ENCODE measurements at regions not wholly inside any gene's neighbourhood (a gene's known extent, or its start where the extent isn't known, plus 50 kb on each side); places are given as distances from the start of the nearest gene placed in this dataset.

DNA sequence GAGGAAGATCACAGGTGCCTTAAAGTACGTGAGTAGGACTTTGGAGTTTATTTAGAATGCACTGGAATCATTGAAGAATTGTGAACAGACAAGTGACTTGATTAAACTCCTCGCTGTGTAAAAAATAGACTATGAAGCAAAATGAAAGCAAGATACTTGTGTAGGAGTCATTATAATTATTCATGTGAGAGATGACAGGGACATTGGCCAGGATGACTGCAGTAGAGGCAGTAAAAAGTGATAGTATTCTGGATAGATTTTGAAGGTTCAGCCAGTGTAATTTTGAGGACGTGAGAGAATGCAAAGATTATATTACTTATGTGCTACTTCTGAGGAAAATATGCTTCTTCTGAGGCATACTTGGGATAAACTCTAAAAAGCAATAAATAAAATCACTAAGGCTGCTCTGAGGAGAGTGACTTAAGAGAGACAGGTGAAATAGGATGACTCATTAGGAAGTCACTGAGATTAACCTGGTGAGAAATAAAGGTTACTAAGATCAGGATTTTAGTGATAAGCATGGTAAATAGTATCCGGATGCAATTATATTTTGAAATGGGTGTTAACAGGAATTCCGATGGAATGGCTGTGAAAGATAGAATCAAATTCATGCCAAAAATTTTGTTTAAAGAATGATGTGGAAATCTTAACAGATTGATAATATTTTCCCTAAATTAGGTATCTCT, 202.0 kb downstream of the CENPW start (continued):
- TF ChIP-seq FOSL1 (IDR thresholded peaks at IDR 0.05; ENCODE audit: low read depth) (peak; percentile 85), CBX3 (IDR thresholded peaks at IDR 0.05; ENCODE audit: low read depth) (peak; percentile 72; the same call in 1 of the 2 replicates)

- no TSS peak for BruUV-seq (replicated peaks)
- no peak overlapping the region for H3K27ac ChIP-seq (ENCODE audit: low read depth, low read length)
- H3K9me2 ChIP-seq (ENCODE audit: insufficient read depth): no peaks in the 10 kb centered on the region
- CTCF ChIA-PET: no interaction called here
- intact Hi-C loops (cut with micrococcal nuclease): no loop called here
- RAD21 ChIA-PET (ENCODE audit: low non-redundant PET in 1 of 2, low total read pairs in 2 of 2, uncharacterized antibody in 2 of 2, unreplicated experiment in 2 of 2): no interaction called here
- POLR2A ChIA-PET: no interaction called here
- TF ChIP-seq FOSL1 (IDR thresholded peaks at IDR 0.05; ENCODE audit: low read depth) (peak; percentile 9; the same call in 1 of the 2 replicates), YY1 (IDR thresholded peaks at IDR 0.05; ENCODE audit: extremely low read depth, insufficient replicate concordance, low read depth, low read length) (no peak)
- ATAC-seq: no peak
- no peaks in the 10 kb centered on the region for H3K79me2 ChIP-seq (ENCODE audit: insufficient read depth, low read length)
- no peaks in the 10 kb centered on the region for H3K27me3 ChIP-seq (ENCODE audit: insufficient read depth, low read length)
- H3K4me3 ChIP-seq (replicated peaks in 1 of 2; ENCODE audit: low read depth in 1 of 2, low read length in 2 of 2): no peak overlapping the region
- H3K4me1 ChIP-seq (ENCODE audit: control insufficient read depth in 1 of 2, insufficient read depth in 2 of 2, low read length in 2 of 2): peaks cover 0 to 16% of the 10 kb centered on the region in 2 experiments; a peak in 2 of 4 replicates
- H3K36me3 ChIP-seq (ENCODE audit: control insufficient read depth in 1 of 2, insufficient read depth in 2 of 2, low read length in 2 of 2): no peaks in the 10 kb centered on the region
- no peaks in the 10 kb centered on the region for H3K9me3 ChIP-seq (ENCODE audit: control insufficient read depth in 1 of 2, insufficient read depth in 1 of 2, low read depth in 1 of 2, low read length in 2 of 2)
- H3K9ac ChIP-seq (ENCODE audit: low read length): no peak overlapping the region
- H2AFZ ChIP-seq (ENCODE audit: low read depth, low read length, poor library complexity, severe bottlenecking): no peak overlapping the region
- DNase-seq (ENCODE audit: low read depth, low spot score): no peak
- H3K4me2 ChIP-seq (ENCODE audit: low read length): no peak overlapping the region
- no peaks in the 10 kb centered on the region for H4K20me1 ChIP-seq (ENCODE audit: insufficient read depth)
Measured at GRCh38 chr6:126546541-126547120, 206.7 kb downstream of the CENPW start.

GRCh38 chr6:126548300-126548699, 208.4 kb downstream of the CENPW start:
- no peak overlapping the region for H3K27ac ChIP-seq (ENCODE audit: low read depth, low read length)
- H3K27me3 ChIP-seq (ENCODE audit: insufficient read depth, low read length): no peaks in the 10 kb centered on the region
- no peaks in the 10 kb centered on the region for H3K9me2 ChIP-seq (ENCODE audit: insufficient read depth)
- no peaks in the 10 kb centered on the region for H4K20me1 ChIP-seq (ENCODE audit: insufficient read depth)
- ChIA-PET CTCF (no interaction called here), RAD21 (ENCODE audit: low non-redundant PET in 1 of 2, low total read pairs in 2 of 2, uncharacterized antibody in 2 of 2, unreplicated experiment in 2 of 2) (no interaction called here), POLR2A (no interaction called here)
- intact Hi-C loops (cut with micrococcal nuclease): no loop called here
- 0 out of 4 replicates have a peak, but pooled peaks cover 0 to 4% of the 10 kb centered on the region in 2 experiments for H3K4me1 ChIP-seq (ENCODE audit: control insufficient read depth in 1 of 2, insufficient read depth in 2 of 2, low read length in 2 of 2)
- ATAC-seq (no peak), DNase-seq (ENCODE audit: low read depth, low spot score) (no peak)
- H3K9ac ChIP-seq (ENCODE audit: low read length): no peak overlapping the region
- TF ChIP-seq YY1 (IDR thresholded peaks at IDR 0.05; ENCODE audit: extremely low read depth, insufficient replicate concordance, low read depth, low read length) (no peak), SP1 (IDR thresholded peaks at IDR 0.05; ENCODE audit: low read depth) (no peak), RAD21 (IDR thresholded peaks at IDR 0.05; ENCODE audit: low read depth) (no peak), POLR2A (IDR thresholded peaks at IDR 0.05; ENCODE audit: borderline replicate concordance, extremely low read depth, insufficient read depth, insufficient read length) (no peak)
- TF ChIP-seq, protein P1, sequence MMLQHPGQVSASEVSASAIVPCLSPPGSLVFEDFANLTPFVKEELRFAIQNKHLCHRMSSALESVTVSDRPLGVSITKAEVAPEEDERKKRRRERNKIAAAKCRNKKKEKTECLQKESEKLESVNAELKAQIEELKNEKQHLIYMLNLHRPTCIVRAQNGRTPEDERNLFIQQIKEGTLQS (IDR thresholded peaks at IDR 0.05): no peak
- no peak overlapping the region for H3K4me2 ChIP-seq (ENCODE audit: low read length)
- H3K9me3 ChIP-seq (ENCODE audit: control insufficient read depth in 1 of 2, insufficient read depth in 1 of 2, low read depth in 1 of 2, low read length in 2 of 2): no peaks in the 10 kb centered on the region
- no peak overlapping the region for H2AFZ ChIP-seq (ENCODE audit: low read depth, low read length, poor library complexity, severe bottlenecking)
- H3K4me3 ChIP-seq (replicated peaks in 1 of 2; ENCODE audit: low read depth in 1 of 2, low read length in 2 of 2): no peak overlapping the region
- no peaks in the 10 kb centered on the region for H3K36me3 ChIP-seq (ENCODE audit: control insufficient read depth in 1 of 2, insufficient read depth in 2 of 2, low read length in 2 of 2)
- no TSS peak for BruUV-seq (replicated peaks)
- H3K79me2 ChIP-seq (ENCODE audit: insufficient read depth, low read length): no peaks in the 10 kb centered on the region
